Activated CD4-positive, CD25-positive, alpha-beta regulatory T cell (primary cell): ENCODE measurements at regions not wholly inside any gene's neighbourhood (a gene's known extent, or its start where the extent isn't known, plus 50 kb on each side); places are given as distances from the start of the nearest gene placed in this dataset.

Source experiments
- DNase-seq, 4 experiments: peaks; one replicate each; lab custom pipeline; 2025; lab: John Stamatoyannopoulos, UW

- no peak for DNase-seq
These were observed 75.5 kb upstream of the RET start for GRCh38 chr10:43001427-43001795.

- DNase-seq, result no peak
These were observed 74.3 kb upstream of the RET start for GRCh38 chr10:43002596-43002995.

- DNase-seq, result no peak
These were observed 70.4 kb upstream of the RET start for GRCh38 chr10:43006490-43006889.

- no peak for DNase-seq
These were observed 64.3 kb upstream of the RET start for GRCh38 chr10:43012578-43012977.

- DNase-seq, result no peak
These were observed 63.8 kb upstream of the RET start for GRCh38 chr10:43013065-43013464.

- no peak for DNase-seq
These were observed 52.3 kb upstream of the RET start for GRCh38 chr10:43024524-43024923.

GRCh38 chr10:43024942-43025700 is 51.7 kb upstream of the RET start:
- DNase-seq, result no peak

- DNase-seq, result no peak
These were observed 50.6 kb upstream of the RET start for GRCh38 chr10:43026039-43026973.
